Astrocyte (in vitro differentiated cells and primary cell): ENCODE measurements at regions not wholly inside any gene's neighbourhood (a gene's known extent, or its start where the extent isn't known, plus 50 kb on each side); places are given as distances from the start of the nearest gene placed in this dataset.

Experiments
- EZH2 ChIP-seq: IDR thresholded peaks from 2 replicates; pipeline ENCODE4 v1.6.1; 2012; ENCODE audit warnings: mild to moderate bottlenecking, low read length, inconsistent platforms; ENCODE audit not compliant: insufficient read depth
- TF ChIP-seq, protein P1 (sequence below): IDR thresholded peaks from 2 replicates; pipeline ENCODE4 v1.5.1; 2011; ENCODE audit warnings: low read depth, mild to moderate bottlenecking, inconsistent platforms, low read length, moderate library complexity; ENCODE audit not compliant: insufficient read depth

DNA sequence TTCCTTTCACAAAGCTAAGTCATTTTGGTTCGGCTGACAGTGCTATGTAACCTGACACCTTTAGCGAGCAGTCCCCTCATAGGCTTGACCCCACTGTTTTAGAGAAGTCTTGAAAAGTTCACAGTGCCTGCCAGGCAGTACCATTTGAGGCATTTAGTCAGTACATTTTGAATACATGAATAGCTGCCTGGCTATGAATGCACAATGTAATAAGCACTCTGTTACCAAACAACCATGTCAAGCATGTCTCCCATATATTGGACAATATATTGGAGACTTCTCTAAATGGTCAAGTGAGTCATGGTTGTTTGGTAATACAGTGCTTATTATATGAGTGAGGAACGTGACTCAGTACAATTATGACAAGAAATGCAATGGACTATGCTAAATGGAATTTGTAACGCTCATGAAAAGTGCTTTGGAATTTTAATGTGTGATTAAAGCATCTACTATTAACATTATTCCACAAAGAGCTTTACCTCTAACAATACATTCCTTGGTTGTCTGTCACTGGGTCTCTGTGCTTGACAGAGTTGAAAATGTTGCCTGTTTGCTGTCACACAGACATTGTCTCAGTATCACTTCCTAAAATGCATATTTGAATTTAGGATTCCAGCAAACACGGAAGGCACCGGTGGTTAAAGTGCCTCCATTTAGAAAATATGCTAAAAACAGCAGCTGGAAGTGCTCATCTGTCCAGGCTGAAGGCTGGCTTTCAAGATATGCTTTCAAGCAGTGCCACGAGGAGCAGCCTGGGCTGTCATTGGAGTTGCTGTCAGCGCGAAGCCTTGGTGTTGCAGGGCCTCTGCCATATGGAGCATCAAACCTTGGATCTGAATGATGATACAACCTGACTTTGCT, 458.6 kb downstream of the FBXO15 start:
- TF ChIP-seq, protein P1, sequence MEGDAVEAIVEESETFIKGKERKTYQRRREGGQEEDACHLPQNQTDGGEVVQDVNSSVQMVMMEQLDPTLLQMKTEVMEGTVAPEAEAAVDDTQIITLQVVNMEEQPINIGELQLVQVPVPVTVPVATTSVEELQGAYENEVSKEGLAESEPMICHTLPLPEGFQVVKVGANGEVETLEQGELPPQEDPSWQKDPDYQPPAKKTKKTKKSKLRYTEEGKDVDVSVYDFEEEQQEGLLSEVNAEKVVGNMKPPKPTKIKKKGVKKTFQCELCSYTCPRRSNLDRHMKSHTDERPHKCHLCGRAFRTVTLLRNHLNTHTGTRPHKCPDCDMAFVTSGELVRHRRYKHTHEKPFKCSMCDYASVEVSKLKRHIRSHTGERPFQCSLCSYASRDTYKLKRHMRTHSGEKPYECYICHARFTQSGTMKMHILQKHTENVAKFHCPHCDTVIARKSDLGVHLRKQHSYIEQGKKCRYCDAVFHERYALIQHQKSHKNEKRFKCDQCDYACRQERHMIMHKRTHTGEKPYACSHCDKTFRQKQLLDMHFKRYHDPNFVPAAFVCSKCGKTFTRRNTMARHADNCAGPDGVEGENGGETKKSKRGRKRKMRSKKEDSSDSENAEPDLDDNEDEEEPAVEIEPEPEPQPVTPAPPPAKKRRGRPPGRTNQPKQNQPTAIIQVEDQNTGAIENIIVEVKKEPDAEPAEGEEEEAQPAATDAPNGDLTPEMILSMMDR = no peak
- no peak for TF ChIP-seq EZH2
